ENCODE measurements at regions not wholly inside any gene's neighbourhood (a gene's known extent, or its start where the extent isn't known, plus 50 kb on each side); places are given as distances from the start of the nearest gene placed in this dataset.

- H3K9me2 ChIP-seq: no peaks in the 10 kb centered on the region
- POLR2A ChIA-PET: no interaction called here
- no peak for DNase-seq
Observed at GRCh38 chr14:101477648-101478047, 83.6 kb upstream of the DIO3 start.

GRCh38 chr14:101478096-101478495 lies 83.2 kb upstream of the DIO3 start:
- Histone ChIP-seq H3K4me2 (no peak overlapping the region), H4K20me1 (ENCODE audit: insufficient read depth) (no peaks in the 10 kb centered on the region), H2AFZ (ENCODE audit: low read depth) (no peak overlapping the region), H3K27me3 (ENCODE audit: insufficient read depth) (no peaks in the 10 kb centered on the region), H3K27ac (ENCODE audit: low read depth in 2 of 2, low read length in 1 of 2) (no peak overlapping the region; a peak in 1 of 4 replicates), H3K79me2 (ENCODE audit: insufficient read depth) (no peaks in the 10 kb centered on the region), H3K9ac (no peak overlapping the region), H3K9me3 (no peaks in the 10 kb centered on the region), H3K4me1 (ENCODE audit: control insufficient read depth in 1 of 2, insufficient read depth in 2 of 2, low read depth in 1 of 2, low read length in 1 of 2) (peaks cover 0 to 27% of the 10 kb centered on the region in 2 experiments; a peak in 1 of 4 replicates), H3K36me3 (replicated peaks in 1 of 2; ENCODE audit: control insufficient read depth in 1 of 2, insufficient read depth in 2 of 2, low read length in 1 of 2) (no peaks in the 10 kb centered on the region), H3K4me3 (ENCODE audit: low read depth in 2 of 2, low read length in 1 of 2) (no peak overlapping the region), H3F3A (replicated peaks; ENCODE audit: insufficient read depth) (no peaks in the 10 kb centered on the region), H3K9me2 (no peaks in the 10 kb centered on the region)
- ChIA-PET POLR2A (no interaction called here), CTCF (no interaction called here)
- no peak for DNase-seq
- TF ChIP-seq MEF2A (IDR thresholded peaks at IDR 0.05; ENCODE audit: borderline replicate concordance, low read depth) (no peak), YY1 (IDR thresholded peaks at IDR 0.05; ENCODE audit: low read depth) (no peak), GATA2 (CRISPR knock-in tag; IDR thresholded peaks at IDR 0.05) (no peak), EZH2phosphoT487 (IDR thresholded peaks at IDR 0.05; ENCODE audit: borderline replicate concordance, low read depth) (no peak), NFIC (IDR thresholded peaks at IDR 0.05; ENCODE audit: borderline replicate concordance) (no peak), MAX (IDR thresholded peaks at IDR 0.05; ENCODE audit: low read depth) (no peak), ZBTB33 (IDR thresholded peaks at IDR 0.05; ENCODE audit: borderline replicate concordance, low read depth) (no peak)
- WGBS (ENCODE audit: low lambda C conversion rate): 31% methylated on average over 13 of the region's 13 CpGs

More at GRCh38 chr14:101477648-101478047, 83.6 kb upstream of the DIO3 start:
- Histone ChIP-seq H2AFZ (ENCODE audit: low read depth) (no peak overlapping the region), H3K79me2 (ENCODE audit: insufficient read depth) (no peaks in the 10 kb centered on the region), H3K9ac (no peak overlapping the region), H3K4me3 (ENCODE audit: low read depth in 2 of 2, low read length in 1 of 2) (no peak overlapping the region), H3K4me1 (ENCODE audit: control insufficient read depth in 1 of 2, insufficient read depth in 2 of 2, low read depth in 1 of 2, low read length in 1 of 2) (peaks cover 0 to 27% of the 10 kb centered on the region in 2 experiments; a peak in 1 of 4 replicates), H3K27me3 (ENCODE audit: insufficient read depth) (no peaks in the 10 kb centered on the region), H3K36me3 (replicated peaks in 1 of 2; ENCODE audit: control insufficient read depth in 1 of 2, insufficient read depth in 2 of 2, low read length in 1 of 2) (no peaks in the 10 kb centered on the region), H3F3A (replicated peaks; ENCODE audit: insufficient read depth) (no peaks in the 10 kb centered on the region), H3K9me3 (no peaks in the 10 kb centered on the region), H4K20me1 (ENCODE audit: insufficient read depth) (no peaks in the 10 kb centered on the region), H3K4me2 (no peak overlapping the region), H3K27ac (ENCODE audit: low read depth in 2 of 2, low read length in 1 of 2) (no peak overlapping the region; a peak in 1 of 4 replicates)
- 38% methylated on average over 5 of the region's 5 CpGs for WGBS (ENCODE audit: low lambda C conversion rate)
- no peak for TF ChIP-seq ELF1 (IDR thresholded peaks at IDR 0.05)
- no peak for TF ChIP-seq USF2 (IDR thresholded peaks at IDR 0.05; ENCODE audit: borderline replicate concordance, low read depth, low read length)
- no peak for TF ChIP-seq RAD21 (IDR thresholded peaks at IDR 0.05; ENCODE audit: low read length)
- TF ChIP-seq GABPA (IDR thresholded peaks at IDR 0.05; ENCODE audit: low read depth): no peak
- TF ChIP-seq FOXJ3 (CRISPR knock-in tag; IDR thresholded peaks at IDR 0.05): no peak
- CTCF ChIA-PET: no interaction called here

All from SK-N-SH (cell line).